Epithelial cell of esophagus (primary cell): ENCODE measurements at regions not wholly inside any gene's neighbourhood (a gene's known extent, or its start where the extent isn't known, plus 50 kb on each side); places are given as distances from the start of the nearest gene placed in this dataset.
A peak's percentile ranks its signal among the peaks of the same experiment; 100 is the strongest.

Source experiments
- DNase-seq: peaks from one replicate; pipeline ENCODE4 v3.0.0; 2010; ENCODE audit warnings: low read depth
- H3K4me3 ChIP-seq: 2 replicates; pipeline ENCODE4 v1.5.1; 2011; ENCODE audit warnings: mild to moderate bottlenecking, low read length, control low read depth
- TF ChIP-seq, protein P1 (sequence below): IDR thresholded peaks from 2 replicates; pipeline ENCODE4 v1.5.1; 2011; ENCODE audit warnings: low read depth, mild to moderate bottlenecking, low read length, control low read depth, inconsistent platforms; ENCODE audit not compliant: insufficient read depth; ENCODE audit errors: missing control alignments

GRCh38 chr5:44619875-44620610, 188.7 kb upstream of the MRPS30 start:
- TF ChIP-seq, protein P1, sequence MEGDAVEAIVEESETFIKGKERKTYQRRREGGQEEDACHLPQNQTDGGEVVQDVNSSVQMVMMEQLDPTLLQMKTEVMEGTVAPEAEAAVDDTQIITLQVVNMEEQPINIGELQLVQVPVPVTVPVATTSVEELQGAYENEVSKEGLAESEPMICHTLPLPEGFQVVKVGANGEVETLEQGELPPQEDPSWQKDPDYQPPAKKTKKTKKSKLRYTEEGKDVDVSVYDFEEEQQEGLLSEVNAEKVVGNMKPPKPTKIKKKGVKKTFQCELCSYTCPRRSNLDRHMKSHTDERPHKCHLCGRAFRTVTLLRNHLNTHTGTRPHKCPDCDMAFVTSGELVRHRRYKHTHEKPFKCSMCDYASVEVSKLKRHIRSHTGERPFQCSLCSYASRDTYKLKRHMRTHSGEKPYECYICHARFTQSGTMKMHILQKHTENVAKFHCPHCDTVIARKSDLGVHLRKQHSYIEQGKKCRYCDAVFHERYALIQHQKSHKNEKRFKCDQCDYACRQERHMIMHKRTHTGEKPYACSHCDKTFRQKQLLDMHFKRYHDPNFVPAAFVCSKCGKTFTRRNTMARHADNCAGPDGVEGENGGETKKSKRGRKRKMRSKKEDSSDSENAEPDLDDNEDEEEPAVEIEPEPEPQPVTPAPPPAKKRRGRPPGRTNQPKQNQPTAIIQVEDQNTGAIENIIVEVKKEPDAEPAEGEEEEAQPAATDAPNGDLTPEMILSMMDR = no peak
- DNase-seq = peak; percentile 81
- H3K4me3 ChIP-seq = no peak overlapping the region

GRCh38 chr5:44614845-44615244, 193.9 kb upstream of the MRPS30 start:
- TF ChIP-seq, protein P1 = no peak
- no peak overlapping the region for H3K4me3 ChIP-seq
- no peak for DNase-seq

GRCh38 chr5:44613936-44614335, 194.8 kb upstream of the MRPS30 start:
- no peak for DNase-seq
- TF ChIP-seq, protein P1 = no peak
- no peak overlapping the region for H3K4me3 ChIP-seq

DNA sequence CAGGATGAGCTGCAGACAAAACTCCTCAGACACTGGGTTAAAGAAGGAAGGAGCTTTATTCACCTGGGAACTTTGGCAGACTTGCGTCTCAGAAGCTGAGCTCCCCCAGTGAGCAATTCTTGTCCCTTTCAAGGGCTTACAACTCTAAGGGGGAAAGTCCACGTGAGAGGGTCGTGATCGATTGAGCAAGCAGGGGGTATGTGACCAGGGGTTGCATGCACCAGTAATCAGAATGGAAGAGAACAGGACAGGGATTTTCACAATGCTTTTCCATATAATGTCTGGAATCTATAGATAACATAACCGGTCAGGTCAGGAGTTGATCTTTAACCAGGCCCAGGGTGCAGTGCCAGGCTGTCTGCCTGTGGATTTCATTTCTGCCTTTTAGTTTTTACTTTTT, 202.8 kb upstream of the MRPS30 start:
- DNase-seq = no peak
- TF ChIP-seq, protein P1 = no peak
- no peak overlapping the region for H3K4me3 ChIP-seq

- no peak overlapping the region for H3K4me3 ChIP-seq
- TF ChIP-seq, protein P1 = no peak
- peak; percentile 15 for DNase-seq
Observed at GRCh38 chr5:44603496-44604272, 205.1 kb upstream of the MRPS30 start.

DNA sequence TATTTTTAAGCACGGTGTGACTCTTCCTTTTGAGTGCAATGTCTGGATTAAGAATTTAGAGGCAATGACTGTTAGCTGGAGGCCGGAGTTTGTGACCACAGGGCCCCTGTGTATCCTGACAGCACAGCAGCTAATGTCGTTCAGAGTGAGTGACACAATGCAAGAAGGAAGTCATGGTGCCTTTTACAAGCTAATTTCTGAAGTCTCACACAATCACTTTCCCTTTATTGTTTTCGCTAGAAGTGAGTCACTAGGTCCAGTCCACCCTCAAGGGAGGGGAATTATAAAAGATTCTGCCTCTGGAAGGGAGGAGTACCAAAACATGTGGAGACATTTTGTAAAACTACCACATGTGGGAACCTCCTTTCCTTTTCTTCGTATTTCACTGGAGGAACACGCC, 185.5 kb upstream of the FGF10 start:
- DNase-seq = peak; percentile 1
- no peak overlapping the region for H3K4me3 ChIP-seq
- TF ChIP-seq, protein P1 = no peak
